Esophagus mucosa (tissue), 1 donor: ENCODE measurements at regions not wholly inside any gene's neighbourhood (a gene's known extent, or its start where the extent isn't known, plus 50 kb on each side); places are given as distances from the start of the nearest gene placed in this dataset.

Experiments used
- ATAC-seq: fragments of 200-7000 bp; cut with Tn5 transposase; one replicate; pipeline ENCODE4 v1.9.1; 2020
- donor health status: DM: yes; HTN: yes; CAD: no.

DNA sequence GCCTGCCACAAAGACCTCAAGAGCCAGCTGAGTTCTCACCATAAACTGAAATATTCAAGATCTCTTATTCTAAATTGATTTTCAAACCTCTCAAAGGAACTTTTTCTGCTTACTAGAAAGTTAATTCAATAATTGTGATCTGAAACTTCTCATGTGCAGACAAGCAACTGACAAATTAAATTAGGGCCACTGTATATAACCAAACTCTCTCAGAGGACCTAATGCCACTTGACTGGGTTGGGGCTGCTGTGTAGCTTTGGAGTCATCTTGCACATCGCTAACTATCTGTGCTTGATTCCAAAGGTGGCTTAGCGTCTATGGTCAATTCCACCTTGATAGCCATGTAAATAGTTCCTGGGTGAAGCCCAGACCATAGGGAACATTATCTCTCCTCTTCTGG, 345.2 kb downstream of the GPR37 start:
- no peak for ATAC-seq

DNA sequence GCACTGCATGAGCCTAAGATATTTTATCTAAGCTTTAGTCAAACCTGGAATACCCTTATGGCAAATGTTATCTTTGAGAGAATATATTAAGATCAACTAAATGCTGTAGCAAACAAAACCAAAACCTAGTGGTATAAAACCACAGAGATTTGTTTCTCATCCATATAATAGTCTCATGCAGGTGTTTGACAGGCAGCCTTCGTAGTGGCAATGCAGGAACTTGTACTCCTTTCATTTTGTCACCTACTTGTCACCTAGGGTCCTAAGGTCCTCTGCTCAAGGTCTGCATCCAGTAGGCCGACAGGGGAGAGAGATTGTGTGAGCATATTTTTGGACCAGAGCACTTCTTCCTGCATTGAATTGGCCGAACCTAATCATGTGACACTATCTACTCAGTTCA, 352.6 kb downstream of the GPR37 start:
- ATAC-seq: no peak

DNA sequence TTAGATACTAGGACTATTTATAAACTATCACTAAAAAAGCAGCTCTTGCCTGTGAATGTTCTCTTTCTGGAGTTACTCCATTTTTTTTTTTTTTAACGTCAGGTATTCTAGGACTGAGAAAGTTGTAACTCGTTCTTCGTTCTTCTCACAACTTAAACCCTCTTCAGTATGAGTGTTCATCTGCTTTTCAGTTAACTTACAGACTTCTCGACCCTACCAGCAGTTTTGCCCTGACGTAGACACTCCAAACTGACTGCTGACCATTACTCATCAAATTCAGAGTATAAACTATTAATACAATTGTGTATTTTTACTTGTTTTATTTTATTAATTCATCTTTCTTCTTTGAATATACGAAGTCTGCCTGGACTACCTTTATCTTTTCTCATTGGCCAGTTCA, 353.1 kb downstream of the GPR37 start:
- no peak for ATAC-seq

DNA sequence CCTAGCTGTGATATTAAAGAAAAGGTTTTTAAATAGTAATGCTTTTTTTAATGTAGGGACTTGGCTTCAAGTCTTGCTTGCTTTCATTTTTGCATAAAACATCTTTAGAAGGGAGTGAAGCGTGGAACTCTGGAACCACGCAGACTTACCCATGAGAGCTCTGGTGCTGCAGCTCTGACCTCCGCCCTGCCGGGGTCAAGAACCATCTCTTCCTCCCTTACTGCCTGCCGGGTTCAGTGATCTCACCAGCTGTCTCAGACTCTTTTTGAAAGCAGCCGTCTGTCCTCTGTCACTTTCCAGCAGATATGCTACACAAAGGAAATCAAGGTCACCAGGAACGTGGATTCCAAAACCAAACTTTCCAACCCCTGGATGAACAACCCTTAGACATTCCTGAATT, 353.8 kb downstream of the GPR37 start:
- ATAC-seq: no peak

DNA sequence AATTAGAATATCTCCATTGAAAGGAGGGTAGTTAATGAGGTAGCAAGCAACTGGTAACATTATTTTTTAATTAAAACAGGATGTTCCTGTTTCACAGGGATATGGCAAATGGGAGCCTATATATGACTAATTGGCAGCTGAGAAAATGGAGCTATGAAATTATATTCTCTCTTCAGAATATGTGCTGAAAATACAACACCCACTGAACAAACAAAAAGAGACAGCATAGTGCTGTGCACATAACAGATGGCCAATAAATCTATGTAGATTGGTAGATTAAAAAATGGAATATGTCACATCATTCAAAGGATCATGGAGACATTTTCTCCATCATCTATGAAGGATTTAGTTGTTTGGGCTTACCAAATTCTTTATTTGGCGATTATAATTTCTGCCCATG, 362.0 kb downstream of the GPR37 start:
- ATAC-seq: no peak

DNA sequence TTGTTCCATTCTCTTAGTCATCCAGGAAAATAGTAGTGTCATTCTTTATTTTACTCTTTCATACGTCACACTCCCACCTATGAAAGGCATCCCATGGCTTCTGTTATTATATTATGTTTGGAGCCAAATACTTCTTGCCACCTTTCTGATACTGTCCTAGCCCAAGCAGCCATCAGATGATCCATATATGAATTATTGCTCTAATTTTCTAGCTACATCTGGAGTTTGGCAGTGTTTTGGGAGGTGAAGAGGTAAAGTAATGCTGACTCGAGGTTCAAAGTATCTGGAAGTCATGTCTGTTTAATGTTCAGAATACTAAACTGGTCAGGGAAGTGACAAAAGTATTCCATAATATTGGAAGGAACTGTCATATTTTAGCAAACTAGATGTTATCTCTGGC, 362.5 kb downstream of the GPR37 start:
- ATAC-seq: no peak

DNA sequence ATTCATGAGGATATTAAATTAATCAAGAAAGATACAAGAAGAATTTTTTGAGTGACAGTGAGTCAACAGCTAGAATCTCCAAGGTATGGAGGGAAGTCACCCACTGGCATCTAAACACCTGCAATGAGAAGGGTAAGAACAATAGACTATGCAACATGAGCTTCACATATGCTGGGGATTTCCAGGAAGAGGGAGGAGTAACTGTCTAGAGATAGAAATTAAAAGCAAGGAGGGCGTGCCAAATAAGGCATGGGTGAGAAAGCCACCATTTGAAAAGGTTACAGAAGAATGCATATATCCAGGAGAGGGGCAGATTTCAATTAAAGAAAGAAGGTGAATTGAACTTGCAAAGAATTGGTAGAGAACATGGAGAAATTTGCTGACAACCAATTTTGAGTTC, 365.7 kb downstream of the GPR37 start:
- no peak for ATAC-seq

DNA sequence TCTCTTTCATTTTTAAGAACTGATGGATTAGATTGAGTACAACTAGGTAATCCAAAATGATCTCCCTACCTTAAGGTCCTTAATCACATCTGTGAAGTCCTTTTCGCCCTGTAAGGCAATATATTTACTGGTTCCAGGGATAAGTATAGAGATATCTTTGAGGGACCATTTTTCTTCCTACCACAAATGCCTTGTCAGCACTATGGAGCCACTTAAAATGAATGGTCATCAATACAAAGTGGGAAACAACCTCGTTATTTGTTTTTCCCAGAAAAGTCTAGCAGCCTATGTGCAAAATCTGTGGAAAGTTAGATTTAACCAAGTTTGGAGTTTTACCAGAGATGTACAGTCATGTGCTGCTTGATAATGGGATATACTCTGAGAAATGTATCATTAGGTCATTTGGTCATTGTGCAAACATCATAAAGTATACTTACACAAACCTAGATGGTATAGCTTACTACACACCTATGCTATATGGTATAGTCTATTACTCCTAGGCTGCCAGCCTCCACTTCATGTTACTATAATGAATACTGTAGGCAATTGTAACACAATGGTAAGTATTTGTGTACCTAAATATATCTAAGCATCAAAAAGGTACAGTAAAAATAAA, 366.2 kb upstream of the TMEM229A start:
- no peak for ATAC-seq

DNA sequence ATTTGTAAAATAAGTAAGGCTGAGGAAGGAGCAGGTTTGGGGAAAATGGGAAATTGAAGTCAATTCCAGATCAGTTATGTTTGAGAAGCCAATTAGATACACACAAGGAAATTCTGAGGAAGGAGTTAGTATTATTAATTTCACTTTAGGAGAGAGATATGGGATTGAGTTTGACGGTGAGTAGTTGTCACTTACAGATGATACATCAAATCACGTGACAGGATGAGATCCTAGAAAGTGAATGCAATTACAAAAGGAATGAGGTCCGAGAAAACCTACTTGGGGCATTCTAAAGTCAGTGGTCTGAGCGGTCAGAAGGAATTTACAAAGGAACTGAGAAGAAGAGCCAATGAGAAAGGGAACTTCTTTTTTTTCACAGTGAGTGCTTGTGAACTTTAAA, 364.3 kb upstream of the TMEM229A start:
- ATAC-seq: no peak

DNA sequence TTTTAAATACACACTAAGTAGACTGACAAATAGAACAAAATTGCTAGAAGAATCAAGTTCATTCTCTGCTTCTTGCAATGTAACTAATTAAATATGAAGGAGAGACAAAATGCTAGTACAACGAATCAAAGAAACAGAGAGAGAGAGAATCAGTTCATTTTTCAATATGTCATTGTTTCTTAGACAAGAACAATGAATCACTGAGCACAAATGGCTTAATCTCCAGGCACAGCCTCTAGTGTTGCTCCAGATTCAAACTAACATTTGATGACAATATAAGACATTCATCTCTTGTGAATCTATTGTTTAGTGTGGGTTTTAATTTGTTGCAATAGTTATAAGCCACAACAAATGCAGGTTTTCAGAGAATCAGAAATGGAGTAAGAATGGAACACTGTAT, 357.4 kb upstream of the TMEM229A start:
- no peak for ATAC-seq

DNA sequence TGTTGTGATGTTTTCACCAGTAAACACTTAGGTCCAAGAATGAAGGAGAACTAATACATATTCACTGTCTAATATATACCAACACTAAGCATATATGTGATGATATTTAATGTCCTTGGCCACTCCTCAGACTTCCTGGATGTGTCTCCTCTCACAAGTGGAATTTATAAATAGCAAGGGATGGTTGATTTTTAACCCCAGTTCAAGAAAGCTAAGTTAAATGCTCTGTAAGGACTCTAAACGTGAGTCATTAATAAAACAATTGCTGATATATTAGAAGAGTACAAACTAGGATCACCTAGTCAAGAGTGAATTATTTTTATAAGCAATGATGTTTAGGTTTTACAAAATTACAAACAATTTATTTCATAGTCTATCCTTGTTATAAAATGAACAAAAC, 355.9 kb upstream of the TMEM229A start:
- no peak for ATAC-seq

DNA sequence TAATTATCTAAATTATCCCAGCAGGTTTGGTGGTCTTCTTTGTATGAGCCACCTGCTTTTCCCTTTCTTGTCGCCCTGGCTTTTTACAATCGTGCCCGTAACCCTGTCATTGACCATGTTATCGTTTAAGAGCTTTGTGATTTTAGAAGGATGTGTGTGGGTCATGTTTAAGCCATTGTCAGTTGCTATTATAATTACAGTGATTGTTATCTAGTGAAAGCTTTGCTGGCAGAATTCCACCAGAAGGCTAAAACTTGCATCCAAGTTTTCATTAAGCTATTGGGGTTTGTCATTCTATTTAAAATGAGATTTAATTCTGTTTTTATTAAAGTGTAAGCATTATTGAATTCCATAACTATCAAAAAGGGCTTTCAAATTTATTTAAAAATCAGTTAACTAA, 354.2 kb upstream of the TMEM229A start:
- no peak for ATAC-seq

DNA sequence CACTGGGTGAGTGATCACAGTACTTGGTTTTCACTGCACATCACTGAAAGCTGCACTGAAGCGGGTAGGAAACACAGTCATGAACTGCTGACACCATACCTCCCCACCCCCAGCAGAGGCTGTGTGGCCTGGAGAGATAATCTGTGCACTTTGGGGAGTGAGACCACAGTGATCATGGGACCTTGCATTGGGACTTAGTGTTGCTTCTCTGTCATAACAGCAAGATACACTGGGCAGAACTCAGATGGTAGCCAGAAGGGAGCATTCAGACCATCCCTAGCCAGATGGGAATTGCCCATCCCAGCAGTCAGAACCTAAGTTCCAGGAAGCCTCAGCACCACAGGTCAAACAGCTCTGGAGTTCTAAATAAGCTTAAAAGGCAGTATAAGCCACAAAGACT, 346.4 kb upstream of the TMEM229A start:
- no peak for ATAC-seq

DNA sequence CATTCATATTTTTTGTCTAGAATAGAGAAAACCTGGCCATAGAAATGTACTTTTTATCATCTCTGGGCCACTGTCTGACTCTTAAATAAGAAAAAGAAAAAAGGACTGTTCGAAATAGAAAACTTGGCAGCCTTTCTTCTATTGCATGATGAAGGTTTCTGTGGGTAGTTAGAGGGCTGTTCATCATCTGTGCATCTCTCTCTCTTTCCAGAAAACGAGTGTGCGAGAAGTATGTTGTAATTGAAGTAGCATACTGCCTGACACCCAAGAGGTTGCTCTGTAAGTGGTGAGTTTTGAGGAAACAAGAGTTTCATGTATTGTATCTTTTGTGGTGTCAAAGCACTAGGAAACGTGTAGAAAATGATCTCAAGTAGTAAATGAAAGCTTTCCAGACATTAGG, 343.2 kb upstream of the TMEM229A start:
- ATAC-seq: no peak

DNA sequence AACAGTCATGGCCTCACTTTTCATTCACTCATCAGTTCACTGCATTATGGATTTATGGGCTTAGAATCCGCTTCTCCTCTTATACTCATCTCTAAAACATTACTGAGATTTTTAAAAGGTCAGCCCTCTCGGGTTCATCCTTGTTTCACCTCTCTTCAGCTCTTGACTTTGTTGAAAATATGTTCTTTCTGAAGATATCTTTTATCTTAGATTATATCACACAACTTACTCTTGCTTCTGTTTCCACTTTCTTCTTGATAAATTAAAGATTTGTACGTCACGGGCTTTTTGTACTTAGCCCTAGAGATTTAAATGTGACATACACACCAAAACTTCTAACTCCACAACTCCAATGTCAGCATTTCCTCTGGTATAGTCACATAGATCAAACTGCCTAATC, 342.5 kb upstream of the TMEM229A start:
- ATAC-seq: no peak

DNA sequence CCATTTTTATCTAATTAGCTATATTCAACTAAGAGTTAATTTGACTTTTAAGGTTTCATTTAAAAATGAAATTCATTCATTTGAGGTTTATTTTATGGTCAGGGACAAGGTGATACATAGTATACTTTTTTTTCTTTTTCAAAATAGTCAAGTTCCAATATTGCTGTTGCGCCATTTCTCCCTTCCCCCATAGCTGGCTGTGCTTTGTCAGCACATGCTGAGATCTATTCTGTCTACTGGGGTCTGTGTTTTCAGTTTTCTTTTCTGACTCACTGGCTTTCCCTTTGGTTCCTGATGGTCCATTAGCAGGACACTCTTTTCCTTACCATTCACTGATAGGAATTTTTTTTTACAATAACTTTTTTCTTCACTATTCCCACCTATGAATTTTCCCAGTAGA, 336.4 kb upstream of the TMEM229A start:
- ATAC-seq: no peak

DNA sequence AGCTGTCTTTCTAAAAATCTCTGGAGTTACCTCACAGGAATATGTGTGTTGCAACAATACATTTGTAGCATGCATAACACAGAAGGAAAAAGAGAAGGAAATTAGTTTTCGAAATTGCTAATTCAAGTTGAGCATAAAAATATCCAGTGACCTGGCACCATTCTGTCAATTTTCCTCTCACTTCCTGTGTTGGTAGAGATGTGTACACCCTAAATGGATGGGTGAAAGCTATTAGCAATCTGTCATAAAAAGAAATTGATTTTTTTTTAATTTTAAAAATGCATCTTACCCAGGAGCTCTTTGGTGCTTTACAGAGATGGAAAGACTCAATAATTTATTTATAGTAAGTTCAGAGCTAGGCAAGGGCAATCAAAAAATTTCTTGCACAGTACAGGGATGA, 333.3 kb upstream of the TMEM229A start:
- no peak for ATAC-seq

DNA sequence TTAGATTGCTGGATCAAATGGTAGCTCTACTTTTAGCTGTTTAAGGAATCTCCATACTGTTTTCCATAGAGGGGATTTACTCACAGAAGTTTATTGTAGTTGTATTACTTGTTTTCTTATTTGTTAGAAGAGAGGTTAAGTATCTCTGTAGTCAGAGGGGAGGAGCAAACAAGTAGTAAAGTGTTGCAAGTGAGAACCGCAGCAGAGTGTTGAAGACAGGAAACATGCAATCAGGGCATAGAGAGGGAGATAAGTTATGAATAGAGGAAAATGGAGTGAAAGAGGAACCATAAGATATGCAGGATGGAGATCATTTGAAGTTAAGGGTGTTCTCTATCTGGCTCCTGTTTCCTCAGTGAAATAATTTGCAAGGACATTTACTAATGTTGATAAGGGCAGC, 331.4 kb upstream of the TMEM229A start:
- ATAC-seq: no peak

DNA sequence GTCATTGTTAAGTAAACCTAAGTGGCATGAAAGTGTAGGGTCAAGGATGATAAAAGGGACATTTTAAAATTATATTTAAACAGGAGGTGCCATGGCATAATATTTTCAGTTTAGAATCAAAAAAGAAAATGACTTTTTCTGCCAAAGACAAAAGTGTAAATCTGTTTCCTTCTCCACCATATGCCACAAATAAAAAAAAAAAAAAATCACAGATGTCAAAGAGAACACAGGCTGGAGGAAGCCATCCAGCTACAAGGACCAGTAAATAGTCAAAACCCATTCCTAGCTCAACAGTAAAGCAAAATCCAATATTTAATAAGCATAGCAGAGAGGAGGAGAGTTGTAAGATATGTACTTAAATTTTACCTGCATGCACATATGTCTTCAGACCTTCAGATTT, 321.3 kb upstream of the TMEM229A start:
- no peak for ATAC-seq

DNA sequence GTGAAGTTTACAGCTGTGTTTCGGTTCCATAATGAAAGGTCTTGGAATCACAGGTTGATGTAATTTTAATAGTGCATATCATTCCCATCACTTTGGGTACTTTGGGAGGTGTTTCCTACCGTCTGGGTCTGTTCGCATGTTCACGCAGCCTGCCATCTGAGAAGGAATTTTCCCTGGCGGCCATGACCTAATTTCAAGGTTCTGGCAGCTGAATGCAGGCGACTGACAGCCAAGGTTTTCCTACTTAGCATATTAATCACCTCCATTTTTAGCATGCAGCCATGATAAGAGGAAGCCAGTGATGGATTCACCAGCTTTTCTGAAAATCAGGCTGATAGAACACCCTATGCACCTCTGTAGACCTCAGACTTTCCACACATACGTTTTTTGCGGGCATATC, 319.1 kb upstream of the TMEM229A start:
- no peak for ATAC-seq

DNA sequence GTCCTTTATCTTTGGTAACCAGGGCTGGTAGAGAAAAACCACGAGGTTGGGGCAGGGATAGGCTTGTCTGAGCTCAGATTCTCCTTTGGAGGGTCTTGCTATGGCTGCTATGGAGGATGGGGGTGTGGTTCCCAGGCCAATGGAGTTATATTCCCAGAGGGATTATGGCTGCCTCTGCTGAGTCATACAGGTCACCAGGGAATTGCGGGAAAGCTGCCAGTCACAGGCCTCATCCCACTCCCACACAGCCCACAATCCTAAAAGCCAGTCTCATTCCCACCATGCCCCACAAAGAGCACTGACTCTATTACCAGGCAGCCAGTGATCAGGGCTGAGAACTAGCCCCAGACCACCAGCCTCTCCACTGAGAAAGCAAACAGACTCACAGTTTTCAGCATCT, 316.6 kb upstream of the TMEM229A start:
- ATAC-seq: no peak

DNA sequence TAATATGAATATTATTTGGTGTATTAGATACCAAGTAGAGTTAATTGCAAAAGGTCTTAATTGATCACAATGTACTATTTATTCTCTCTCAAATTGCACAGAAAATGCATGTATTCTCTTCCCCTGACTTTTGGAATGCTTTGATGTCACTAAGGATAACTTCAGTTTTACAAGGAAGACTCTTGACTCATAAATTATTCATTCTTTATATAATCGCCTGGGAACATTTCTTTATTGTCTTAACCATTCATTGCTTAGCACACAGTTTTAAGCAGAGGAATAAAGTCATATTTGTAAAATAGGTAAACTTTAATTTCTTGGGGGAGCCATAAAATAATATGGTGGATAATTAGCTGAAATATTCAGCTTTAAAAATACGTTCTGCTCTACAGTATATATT, 306.0 kb upstream of the TMEM229A start:
- ATAC-seq: no peak

DNA sequence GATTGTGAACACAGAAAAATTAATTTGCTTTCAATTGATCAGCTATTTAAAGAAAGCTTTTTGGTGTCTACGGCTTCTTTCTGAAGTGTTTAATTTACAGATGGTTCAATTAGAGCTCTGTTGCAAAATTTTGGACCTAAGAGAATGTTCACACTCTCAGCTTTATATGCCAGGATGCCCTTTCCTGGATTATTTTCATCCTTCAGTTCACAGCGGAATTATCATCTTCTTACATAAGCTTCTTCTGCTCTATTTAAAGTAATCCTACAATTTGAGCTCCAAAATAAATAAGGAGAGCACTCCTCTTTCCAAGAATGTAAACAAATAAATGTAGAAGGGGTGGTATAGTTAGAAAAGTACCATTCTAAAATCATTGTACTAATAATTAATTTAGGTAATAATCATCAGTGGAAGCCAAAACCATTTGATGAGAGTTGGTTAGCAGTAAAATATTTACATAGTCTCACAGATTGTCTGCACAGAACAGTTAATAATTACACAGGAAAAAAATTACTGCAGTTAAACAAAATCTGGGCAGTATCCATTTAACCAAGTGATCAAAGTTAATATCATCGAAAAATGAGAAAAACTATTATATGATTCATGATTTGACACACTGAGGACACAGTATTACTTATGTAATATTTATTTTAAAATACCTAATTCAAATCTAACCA, 298.0 kb upstream of the TMEM229A start:
- no peak for ATAC-seq

DNA sequence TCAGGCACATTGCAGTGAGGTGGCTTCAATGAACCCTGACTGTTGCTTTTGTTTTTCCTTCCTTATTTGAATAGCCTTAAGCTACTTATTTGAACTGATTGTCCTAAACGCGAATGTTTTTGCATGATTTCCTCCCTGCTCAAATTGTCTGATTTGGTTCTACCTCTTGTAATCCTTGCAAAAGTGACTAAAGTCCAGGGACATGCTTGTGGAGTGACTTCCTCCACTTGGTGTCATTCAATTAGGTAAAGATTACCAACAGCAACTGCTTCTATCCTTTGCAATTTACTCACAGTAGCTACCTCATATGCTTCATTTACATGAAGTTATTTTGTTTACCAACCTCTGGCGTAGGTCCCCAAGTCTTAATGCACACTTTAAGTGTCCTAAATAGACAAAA, 295.9 kb upstream of the TMEM229A start:
- ATAC-seq: no peak

DNA sequence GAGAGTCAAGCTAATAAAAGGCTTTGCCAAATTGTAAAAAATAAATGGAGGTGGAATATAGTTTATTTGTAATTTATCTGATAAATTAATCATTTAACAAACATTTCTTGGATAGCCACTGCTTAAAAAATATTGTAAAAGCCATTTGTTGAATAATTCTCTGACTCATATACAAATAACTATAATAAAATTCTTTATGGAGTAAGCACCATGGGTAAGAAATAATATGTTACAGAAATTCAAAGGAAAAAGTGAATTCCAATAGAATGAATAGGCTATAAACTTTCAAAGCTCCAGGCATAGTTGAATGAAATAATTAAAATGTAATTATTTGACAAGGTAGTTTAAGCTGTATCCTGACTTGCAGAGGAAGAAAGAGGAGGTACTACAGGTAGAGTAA, 291.4 kb upstream of the TMEM229A start:
- ATAC-seq: no peak
